AG09309 (cell line): ENCODE measurements at regions not wholly inside any gene's neighbourhood (a gene's known extent, or its start where the extent isn't known, plus 50 kb on each side); places are given as distances from the start of the nearest gene placed in this dataset.
A peak's percentile ranks its signal among the peaks of the same experiment; 100 is the strongest.
"Not testable (repeated sequence)": the region's sequence is repeated elsewhere in the genome, so short reads cannot be mapped to it uniquely, and the experiment has no call there.

Experiments
- DNase-seq: peaks from one replicate; pipeline ENCODE4 v3.0.0-alpha.2; 2010; ENCODE audit warnings: low read depth
- H3K4me3 ChIP-seq: 2 replicates; pipeline ENCODE4 v1.5.1; 2011; ENCODE audit warnings: mild to moderate bottlenecking, low read depth, low read length, moderate library complexity; ENCODE audit not compliant: control insufficient read depth
- CTCF ChIP-seq: IDR thresholded peaks from 2 replicates; pipeline ENCODE4 v1.5.1; 2011; ENCODE audit warnings: mild to moderate bottlenecking, low read depth, low read length, inconsistent platforms; ENCODE audit not compliant: insufficient read depth, control insufficient read depth; ENCODE audit errors: missing control alignments

GRCh38 chr5:97501286-97501964 lies 318.4 kb upstream of the RIOK2 start:
- no peak for DNase-seq
- no peak overlapping the region for H3K4me3 ChIP-seq

GRCh38 chr5:97501965-97502305 lies 318.9 kb upstream of the RIOK2 start:
- TF ChIP-seq CTCF: no peak
- no peak for DNase-seq
- no peak overlapping the region for H3K4me3 ChIP-seq

More at GRCh38 chr5:97501286-97501964, 318.4 kb upstream of the RIOK2 start:
- no peak for TF ChIP-seq CTCF

- no peak for DNase-seq
- no peak overlapping the region for H3K4me3 ChIP-seq
- TF ChIP-seq CTCF: no peak
Measured at GRCh38 chr5:97508864-97509263, 325.8 kb upstream of the RIOK2 start.

- not testable (repeated sequence) for H3K4me3 ChIP-seq
Measured at GRCh38 chr5:97519565-97519964, 336.5 kb upstream of the RIOK2 start.

GRCh38 chr5:97523336-97523735 lies 340.3 kb upstream of the RIOK2 start:
- not testable (repeated sequence) for DNase-seq, H3K4me3 ChIP-seq

More at GRCh38 chr5:97519565-97519964, 336.5 kb upstream of the RIOK2 start:
- not testable (repeated sequence) for DNase-seq

GRCh38 chr5:97525780-97526179 lies 342.7 kb upstream of the RIOK2 start:
- TF ChIP-seq CTCF: no peak
- no peak for DNase-seq
- no peak overlapping the region for H3K4me3 ChIP-seq

- peak; percentile 58 for DNase-seq
- no peak for TF ChIP-seq CTCF
- no peak overlapping the region for H3K4me3 ChIP-seq
Measured at GRCh38 chr5:97528941-97529340, 345.9 kb upstream of the RIOK2 start.
